Duodenal mucosa (tissue), 2 donors: ENCODE measurements at regions not wholly inside any gene's neighbourhood (a gene's known extent, or its start where the extent isn't known, plus 50 kb on each side); places are given as distances from the start of the nearest gene placed in this dataset.

Experiments used
- H3K27ac ChIP-seq: one replicate; pipeline ENCODE4 v1.7.0; 2013; ENCODE audit warnings: low read depth, low read length
- H3K27me3 ChIP-seq, 2 donors: one replicate each; pipeline ENCODE4 v1.7.0; 2013; ENCODE audit warnings: low read length in 2 of 2, control low read depth in 1 of 2; ENCODE audit not compliant: insufficient read depth in 2 of 2, control insufficient read depth in 1 of 2
- H3K36me3 ChIP-seq, 2 donors: one replicate each; pipeline ENCODE4 v1.7.0; 2013; ENCODE audit warnings: low read length in 2 of 2, control low read depth in 1 of 2; ENCODE audit not compliant: insufficient read depth in 2 of 2, control insufficient read depth in 1 of 2
- H3K4me1 ChIP-seq, 2 donors: one replicate each; pipeline ENCODE4 v1.7.0; 2013; ENCODE audit warnings: low read length in 2 of 2, control low read depth in 1 of 2; ENCODE audit not compliant: insufficient read depth in 2 of 2, control insufficient read depth in 1 of 2
- H3K4me3 ChIP-seq, 2 donors: one replicate each; pipeline ENCODE4 v1.7.0; 2013; ENCODE audit warnings: low read length in 2 of 2, low read depth in 1 of 2
- H3K9ac ChIP-seq, 2 donors: one replicate each; pipeline ENCODE4 v1.7.0; 2013; ENCODE audit warnings: low read length in 2 of 2, low read depth in 1 of 2
- H3K9me3 ChIP-seq, 2 donors: one replicate each; pipeline ENCODE4 v1.7.0; 2013; ENCODE audit warnings: low read length in 2 of 2, control low read depth in 1 of 2; ENCODE audit not compliant: control insufficient read depth in 1 of 2

DNA sequence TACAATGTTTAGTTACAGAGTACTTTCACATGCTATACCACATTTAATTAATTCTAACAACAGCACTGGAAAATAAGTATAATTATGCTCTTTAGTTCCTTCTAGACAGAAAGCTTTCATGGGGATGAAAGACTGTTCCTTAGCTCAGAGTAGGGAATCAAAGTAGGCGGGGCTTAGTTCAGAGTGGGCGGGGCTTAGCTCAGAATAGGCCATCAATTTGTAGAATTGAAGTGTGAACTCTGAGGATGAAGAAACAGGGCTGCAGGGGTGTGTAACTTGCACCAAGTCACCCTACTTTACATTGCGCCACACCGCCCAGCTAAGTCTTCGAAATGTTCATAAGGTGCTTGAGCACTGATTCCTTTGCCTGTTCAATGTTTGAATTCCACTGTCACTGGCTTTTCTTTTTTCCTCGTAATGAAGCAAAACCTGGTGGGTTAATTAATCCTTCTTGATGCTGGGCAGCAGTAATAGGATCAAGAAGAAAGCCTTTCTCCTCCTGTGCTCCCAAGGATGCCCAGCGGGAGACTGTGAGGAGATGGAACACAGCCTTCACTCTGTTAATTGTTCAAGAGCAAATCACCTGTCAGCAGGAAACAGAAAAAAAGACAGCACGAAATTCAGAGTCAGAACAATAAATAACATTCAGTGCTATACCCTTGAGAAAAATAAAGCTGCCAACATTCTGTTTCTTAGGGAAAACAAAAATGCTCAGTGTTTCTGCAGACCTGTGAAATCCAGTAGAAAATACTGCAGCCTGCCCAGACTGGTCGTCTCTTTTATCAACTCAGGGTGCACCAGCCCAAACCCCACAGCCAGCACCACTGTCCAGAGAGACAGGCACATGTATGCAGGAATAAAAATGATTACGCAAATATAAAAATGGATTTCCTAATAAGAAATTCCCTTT lies 66.5 kb upstream of the CAMK1G start:
- H3K9ac ChIP-seq, result no peak overlapping the region
- H3K4me1 ChIP-seq, result no peaks in the 10 kb centered on the region
- H3K27ac ChIP-seq, result no peak overlapping the region
- no peak overlapping the region for H3K4me3 ChIP-seq
- H3K27me3 ChIP-seq, result no peaks in the 10 kb centered on the region
- H3K9me3 ChIP-seq, result no peaks in the 10 kb centered on the region
- no peaks in the 10 kb centered on the region for H3K36me3 ChIP-seq

DNA sequence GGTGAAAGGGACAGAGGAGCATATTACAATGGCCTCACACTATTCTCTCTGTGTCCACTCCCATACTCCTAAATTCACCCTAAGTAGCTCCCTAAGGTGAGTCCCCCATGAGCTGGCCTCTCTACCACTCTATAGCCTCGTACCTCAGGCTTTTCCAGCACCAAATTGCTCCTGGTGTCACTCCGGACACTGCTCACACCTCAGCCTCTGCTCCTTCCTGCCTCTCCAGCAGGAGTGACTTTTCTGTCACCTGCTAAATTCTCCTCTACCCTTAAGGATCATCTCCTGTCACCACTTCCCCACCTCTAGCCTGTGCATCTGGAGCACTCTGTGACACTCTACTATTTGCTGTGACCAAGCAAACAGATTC lies 65.8 kb upstream of the CAMK1G start:
- Histone ChIP-seq H3K27me3 (no peaks in the 10 kb centered on the region), H3K4me3 (no peak overlapping the region)

DNA sequence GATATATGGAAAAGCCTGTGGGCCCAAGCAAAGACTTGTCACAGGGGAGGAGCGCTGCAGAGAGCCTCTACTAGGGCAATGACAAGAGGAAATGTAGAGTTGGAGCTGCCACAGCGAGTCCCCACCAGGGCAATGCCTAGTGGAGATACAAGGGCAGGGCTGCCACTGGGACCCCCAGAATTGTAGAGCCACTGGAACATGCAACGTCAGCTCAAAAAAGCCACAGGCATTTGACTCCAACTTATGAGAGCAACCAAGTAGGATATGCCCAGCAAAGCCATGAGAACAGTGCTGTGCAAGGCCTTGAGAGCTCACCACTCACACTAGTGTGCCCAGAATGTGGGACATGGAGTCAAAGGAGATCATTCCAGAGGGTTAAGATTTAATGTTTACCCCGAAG lies 63.7 kb upstream of the CAMK1G start:
- Histone ChIP-seq H3K9me3 (no peaks in the 10 kb centered on the region), H3K27me3 (no peaks in the 10 kb centered on the region), H3K36me3 (no peaks in the 10 kb centered on the region), H3K9ac (no peak overlapping the region), H3K27ac (no peak overlapping the region), H3K4me3 (no peak overlapping the region), H3K4me1 (no peaks in the 10 kb centered on the region)

More for the DNA sequence above, 65.8 kb upstream of the CAMK1G start:
- Histone ChIP-seq H3K27ac (no peak overlapping the region), H3K4me1 (no peaks in the 10 kb centered on the region), H3K36me3 (no peaks in the 10 kb centered on the region), H3K9me3 (no peaks in the 10 kb centered on the region), H3K9ac (no peak overlapping the region)

DNA sequence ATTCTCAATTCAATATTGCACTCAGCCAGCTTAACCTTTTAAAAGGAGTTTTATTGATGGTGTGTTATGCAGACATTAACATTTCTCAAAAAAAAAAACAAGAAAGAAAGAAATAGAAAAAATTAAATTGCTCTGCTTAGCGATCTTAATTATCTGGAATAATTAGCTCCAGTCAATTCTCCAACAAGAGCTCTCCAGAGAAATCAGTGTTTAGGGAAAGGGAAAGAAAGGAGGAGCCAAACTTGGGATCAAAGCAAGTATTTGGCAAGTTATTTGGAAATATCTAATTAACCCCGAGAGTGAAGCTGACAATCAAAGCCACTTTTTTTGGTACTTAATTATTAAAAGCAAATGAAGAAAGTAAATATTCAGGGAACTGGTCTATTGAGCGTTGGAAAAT lies 60.7 kb upstream of the CAMK1G start:
- no peaks in the 10 kb centered on the region for H3K27me3 ChIP-seq
- no peak overlapping the region for H3K9ac ChIP-seq
- no peak overlapping the region for H3K4me3 ChIP-seq
- no peaks in the 10 kb centered on the region for H3K9me3 ChIP-seq
- H3K4me1 ChIP-seq, result peaks cover 0 to 1% of the 10 kb centered on the region in 2 donors
- H3K27ac ChIP-seq, result no peak overlapping the region
- H3K36me3 ChIP-seq, result no peaks in the 10 kb centered on the region

DNA sequence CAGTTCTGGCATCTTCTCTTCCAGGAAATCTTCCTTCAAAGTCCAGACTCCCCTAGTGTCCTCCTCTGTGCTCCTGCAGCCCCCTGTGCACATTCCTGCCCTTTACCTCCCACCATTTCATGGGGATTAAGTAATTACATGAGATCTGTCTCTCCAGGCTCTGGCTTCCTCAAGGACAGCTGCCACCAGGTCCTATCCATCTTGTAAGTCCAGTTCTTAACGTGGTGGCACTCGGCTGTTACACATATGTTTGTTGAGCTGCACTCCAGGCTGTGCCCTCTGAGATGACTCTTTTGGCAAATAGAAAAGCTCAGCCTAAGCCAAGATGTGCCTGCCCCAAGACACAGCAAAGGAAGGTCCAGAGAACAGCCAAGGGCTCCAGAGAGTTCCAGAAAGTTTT lies 57.4 kb upstream of the CAMK1G start:
- Histone ChIP-seq H3K27me3 (no peaks in the 10 kb centered on the region), H3K9ac (no peak overlapping the region), H3K4me1 (peaks cover 6 to 7% of the 10 kb centered on the region in 2 donors)

DNA sequence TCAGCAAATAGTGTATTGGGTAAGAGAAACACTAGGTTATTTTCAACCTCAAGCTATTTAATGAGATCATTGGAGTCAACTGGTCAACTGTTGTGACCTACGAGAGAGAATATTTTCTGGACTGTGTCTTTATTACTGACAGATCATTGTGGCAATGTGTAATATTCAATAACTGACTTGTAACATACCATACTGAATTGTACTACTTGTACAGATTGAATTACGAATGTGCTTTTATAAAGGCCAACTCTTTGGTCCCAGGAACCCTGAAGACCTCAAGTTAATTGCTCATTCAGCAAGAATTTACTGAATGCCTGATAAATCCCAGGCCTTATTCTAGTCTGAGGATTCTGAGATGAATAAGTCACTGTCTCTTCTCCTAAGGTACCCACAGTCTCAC lies 56.1 kb upstream of the CAMK1G start:
- Histone ChIP-seq H3K9me3 (no peaks in the 10 kb centered on the region), H3K27me3 (no peaks in the 10 kb centered on the region), H3K9ac (no peak overlapping the region), H3K4me1 (peaks cover 6 to 7% of the 10 kb centered on the region in 2 donors), H3K27ac (no peak overlapping the region), H3K4me3 (no peak overlapping the region), H3K36me3 (no peaks in the 10 kb centered on the region)

More for the DNA sequence above, 57.4 kb upstream of the CAMK1G start:
- no peaks in the 10 kb centered on the region for H3K9me3 ChIP-seq
- no peak overlapping the region for H3K4me3 ChIP-seq
- no peaks in the 10 kb centered on the region for H3K36me3 ChIP-seq
- no peak overlapping the region for H3K27ac ChIP-seq

DNA sequence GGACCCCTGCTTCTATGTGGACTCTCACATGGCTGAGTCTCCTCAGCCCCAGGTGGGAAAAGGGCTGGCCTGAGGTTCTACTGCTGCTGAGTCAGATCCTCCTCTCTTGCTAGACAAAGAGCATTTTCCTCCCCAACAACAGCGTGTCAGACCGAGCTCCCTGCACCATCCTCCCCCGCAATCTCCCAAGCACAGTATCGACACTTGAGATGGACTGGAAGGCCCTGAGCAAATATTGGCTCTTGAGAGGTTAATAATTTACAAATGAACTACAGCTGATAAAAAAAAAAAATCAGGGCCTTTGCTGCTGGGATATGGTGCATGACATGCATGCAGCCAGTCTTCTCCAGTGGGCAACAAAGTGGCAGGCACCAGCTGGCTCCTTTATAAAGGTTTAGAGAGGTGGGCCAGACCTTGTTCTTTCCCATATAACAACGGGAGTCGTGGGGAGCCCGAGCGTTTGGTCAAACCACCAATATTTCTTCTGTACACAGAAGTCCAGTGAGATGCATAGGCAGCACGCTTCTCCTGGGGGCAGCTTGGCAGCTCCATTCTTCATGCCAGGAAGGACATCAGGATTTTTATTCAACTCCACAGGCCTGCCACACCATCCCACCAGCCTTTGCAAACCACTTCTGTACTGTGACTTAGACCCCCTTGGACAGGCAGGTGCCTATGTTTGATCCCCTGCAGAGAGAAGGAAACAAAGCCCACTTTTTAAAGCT lies 55.4 kb upstream of the CAMK1G start:
- H3K9ac ChIP-seq, result no peak overlapping the region
- no peak overlapping the region for H3K4me3 ChIP-seq
- H3K27ac ChIP-seq, result no peak overlapping the region
- peaks cover 6 to 7% of the 10 kb centered on the region in 2 donors for H3K4me1 ChIP-seq
- H3K27me3 ChIP-seq, result no peaks in the 10 kb centered on the region
- no peaks in the 10 kb centered on the region for H3K9me3 ChIP-seq
- no peaks in the 10 kb centered on the region for H3K36me3 ChIP-seq

DNA sequence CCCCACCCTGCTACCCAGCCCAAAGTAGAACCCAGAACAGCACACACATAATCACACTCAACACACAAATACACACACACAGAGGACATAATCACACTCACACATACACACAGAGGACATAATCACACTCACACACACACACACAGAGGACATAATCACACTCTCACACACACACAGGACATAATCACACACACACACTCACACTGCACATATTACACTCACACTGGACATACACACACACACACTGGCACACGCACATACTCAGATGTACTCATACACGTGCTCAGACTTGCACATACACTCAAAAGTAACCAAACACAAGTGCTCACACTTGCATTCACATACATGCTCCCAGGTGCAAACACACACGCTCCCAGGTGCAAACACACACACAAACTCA lies 54.3 kb upstream of the CAMK1G start:
- Histone ChIP-seq H3K27me3 (no peaks in the 10 kb centered on the region), H3K4me3 (no peak overlapping the region), H3K9me3 (no peaks in the 10 kb centered on the region), H3K4me1 (peaks cover 6 to 7% of the 10 kb centered on the region in 2 donors), H3K36me3 (no peaks in the 10 kb centered on the region), H3K27ac (no peak overlapping the region), H3K9ac (no peak overlapping the region)

DNA sequence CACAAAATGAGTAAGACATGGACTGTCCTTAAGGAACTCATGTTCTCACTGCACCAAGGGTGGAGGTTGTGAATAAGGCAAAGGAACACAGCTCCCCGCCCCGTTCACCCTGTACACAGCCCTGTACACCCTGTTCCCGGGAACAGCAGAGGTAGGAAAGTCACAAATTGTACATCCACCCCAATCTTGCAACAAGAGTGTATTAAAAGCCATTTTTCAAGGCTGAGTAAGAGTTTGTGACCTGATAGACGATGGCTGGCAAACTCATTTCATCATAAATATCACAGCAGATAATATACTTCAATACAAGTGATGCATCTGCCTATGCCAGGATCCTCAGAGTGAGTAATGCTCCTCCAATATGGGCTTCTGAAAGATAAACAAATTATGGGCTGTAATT lies 52.5 kb upstream of the CAMK1G start:
- no peaks in the 10 kb centered on the region for H3K36me3 ChIP-seq
- H3K4me3 ChIP-seq, result no peak overlapping the region
- peaks cover 0 to 4% of the 10 kb centered on the region in 2 donors for H3K27me3 ChIP-seq
- H3K9me3 ChIP-seq, result no peaks in the 10 kb centered on the region
- no peak overlapping the region for H3K27ac ChIP-seq
- peaks cover 6 to 7% of the 10 kb centered on the region in 2 donors for H3K4me1 ChIP-seq
- no peak overlapping the region for H3K9ac ChIP-seq

DNA sequence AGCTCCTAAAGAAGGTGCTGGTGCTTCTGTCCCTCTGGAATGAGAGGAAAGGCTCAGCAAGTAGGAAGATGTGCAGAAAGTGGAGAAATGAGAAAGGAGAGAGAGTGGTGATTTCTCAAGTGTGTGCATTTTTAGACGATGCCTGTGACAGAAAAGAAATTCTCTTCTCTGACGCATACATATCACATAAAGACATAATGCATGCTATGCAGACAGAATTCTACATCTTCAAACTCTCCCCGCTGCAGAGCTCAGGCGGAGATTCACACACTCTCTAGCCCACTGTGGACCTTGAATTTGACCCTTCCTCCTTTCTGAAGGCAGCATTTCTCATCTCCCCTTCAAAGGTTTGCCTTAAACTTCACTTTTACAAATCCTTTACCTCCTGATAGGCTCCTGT lies 52.0 kb upstream of the CAMK1G start:
- Histone ChIP-seq H3K9ac (no peak overlapping the region), H3K36me3 (no peaks in the 10 kb centered on the region), H3K4me3 (no peak overlapping the region), H3K9me3 (no peaks in the 10 kb centered on the region), H3K27me3 (peaks cover 0 to 4% of the 10 kb centered on the region in 2 donors), H3K27ac (no peak overlapping the region), H3K4me1 (peaks cover 6 to 7% of the 10 kb centered on the region in 2 donors)
